Type B pancreatic cell (in vitro differentiated cells): ENCODE measurements at regions not wholly inside any gene's neighbourhood (a gene's known extent, or its start where the extent isn't known, plus 50 kb on each side); places are given as distances from the start of the nearest gene placed in this dataset.

Experiments
- DNase-seq: peaks from one replicate; pipeline ENCODE4 v3.0.0; 2021; ENCODE audit warnings: mixed read lengths; ENCODE audit not compliant: unreplicated experiment; ENCODE audit errors: extremely low spot score
- H3K27ac Mint-ChIP-seq: 2 replicates; pipeline ENCODE4 v1.8.0; 2021; ENCODE audit warnings: mild to moderate bottlenecking, mixed read lengths
- H3K27me3 Mint-ChIP-seq: 2 replicates; pipeline ENCODE4 v1.8.0; 2021; ENCODE audit warnings: mixed read lengths
- H3K36me3 Mint-ChIP-seq: 2 replicates; pipeline ENCODE4 v1.8.0; 2021; ENCODE audit warnings: mixed read lengths
- H3K4me1 Mint-ChIP-seq: one replicate; pipeline ENCODE4 v1.8.0; 2021; ENCODE audit warnings: mixed read lengths; ENCODE audit not compliant: unreplicated experiment
- H3K4me3 Mint-ChIP-seq: 2 replicates; pipeline ENCODE4 v1.8.0; 2021; ENCODE audit warnings: mild to moderate bottlenecking, mixed read lengths
- H3K9me3 Mint-ChIP-seq: 2 replicates; pipeline ENCODE4 v1.8.0; 2021; ENCODE audit warnings: mixed read lengths
- TF ChIP-seq, protein P1 (sequence below): fragments of 200-600 bp; sonication (generic); conservative IDR thresholded peaks from 2 replicates; pipeline ENCODE4 v1.5.0; 2021; ENCODE audit warnings: antibody characterized with exemption, mild to moderate bottlenecking

DNA sequence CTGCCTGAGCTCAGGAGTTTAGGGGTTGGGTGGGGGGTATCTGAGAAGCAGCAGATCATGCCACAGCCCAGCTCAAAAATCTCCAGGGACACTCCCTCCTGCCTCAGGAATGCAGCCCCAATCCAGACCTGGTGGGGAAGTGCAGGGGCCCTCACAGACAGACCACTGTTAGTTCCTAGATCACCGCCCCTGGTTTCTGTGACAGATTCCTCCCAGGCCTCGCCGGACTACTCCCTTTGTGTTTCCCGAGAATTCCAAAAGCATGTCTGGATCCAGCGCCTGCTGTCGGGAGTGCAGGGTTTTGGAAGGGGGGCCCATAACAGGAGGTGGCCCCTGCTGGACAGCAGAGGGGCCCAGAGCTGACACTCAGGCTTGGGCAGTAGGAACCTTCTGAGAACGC lies 74.5 kb downstream of the CTSL start:
- Mint-ChIP-seq H3K27ac (no peak overlapping the region), H3K4me3 (no peak overlapping the region), H3K4me1 (peaks cover 23% of the 10 kb centered on the region), H3K27me3 (no peaks in the 10 kb centered on the region), H3K9me3 (no peaks in the 10 kb centered on the region), H3K36me3 (no peaks in the 10 kb centered on the region)
- TF ChIP-seq, protein P1, sequence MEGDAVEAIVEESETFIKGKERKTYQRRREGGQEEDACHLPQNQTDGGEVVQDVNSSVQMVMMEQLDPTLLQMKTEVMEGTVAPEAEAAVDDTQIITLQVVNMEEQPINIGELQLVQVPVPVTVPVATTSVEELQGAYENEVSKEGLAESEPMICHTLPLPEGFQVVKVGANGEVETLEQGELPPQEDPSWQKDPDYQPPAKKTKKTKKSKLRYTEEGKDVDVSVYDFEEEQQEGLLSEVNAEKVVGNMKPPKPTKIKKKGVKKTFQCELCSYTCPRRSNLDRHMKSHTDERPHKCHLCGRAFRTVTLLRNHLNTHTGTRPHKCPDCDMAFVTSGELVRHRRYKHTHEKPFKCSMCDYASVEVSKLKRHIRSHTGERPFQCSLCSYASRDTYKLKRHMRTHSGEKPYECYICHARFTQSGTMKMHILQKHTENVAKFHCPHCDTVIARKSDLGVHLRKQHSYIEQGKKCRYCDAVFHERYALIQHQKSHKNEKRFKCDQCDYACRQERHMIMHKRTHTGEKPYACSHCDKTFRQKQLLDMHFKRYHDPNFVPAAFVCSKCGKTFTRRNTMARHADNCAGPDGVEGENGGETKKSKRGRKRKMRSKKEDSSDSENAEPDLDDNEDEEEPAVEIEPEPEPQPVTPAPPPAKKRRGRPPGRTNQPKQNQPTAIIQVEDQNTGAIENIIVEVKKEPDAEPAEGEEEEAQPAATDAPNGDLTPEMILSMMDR, result no peak
- no peak for DNase-seq

DNA sequence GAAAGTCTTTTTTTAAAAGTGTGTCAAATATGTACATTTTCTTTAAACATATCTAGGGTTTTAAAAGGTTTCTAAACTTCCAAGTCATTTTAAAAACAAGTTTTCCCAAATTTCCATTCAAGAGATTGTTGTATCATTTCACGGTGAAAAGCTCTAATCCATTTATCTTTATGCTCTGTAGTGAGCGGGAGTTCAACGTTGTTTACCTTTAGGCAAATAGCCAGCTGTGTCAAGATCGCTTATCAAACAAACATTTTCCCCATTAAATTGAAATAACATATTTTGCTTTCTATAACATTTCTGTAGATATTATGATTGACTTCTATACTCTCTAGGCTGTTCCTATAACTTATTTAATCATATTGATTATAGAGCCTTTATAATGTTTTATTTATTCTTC lies 75.1 kb downstream of the CTSL start:
- no peak overlapping the region for H3K27ac Mint-ChIP-seq
- no peak overlapping the region for H3K4me3 Mint-ChIP-seq
- peaks cover 18% of the 10 kb centered on the region for H3K4me1 Mint-ChIP-seq
- TF ChIP-seq, protein P1, result no peak
- no peaks in the 10 kb centered on the region for H3K27me3 Mint-ChIP-seq
- no peaks in the 10 kb centered on the region for H3K9me3 Mint-ChIP-seq
- no peaks in the 10 kb centered on the region for H3K36me3 Mint-ChIP-seq
- no peak for DNase-seq

DNA sequence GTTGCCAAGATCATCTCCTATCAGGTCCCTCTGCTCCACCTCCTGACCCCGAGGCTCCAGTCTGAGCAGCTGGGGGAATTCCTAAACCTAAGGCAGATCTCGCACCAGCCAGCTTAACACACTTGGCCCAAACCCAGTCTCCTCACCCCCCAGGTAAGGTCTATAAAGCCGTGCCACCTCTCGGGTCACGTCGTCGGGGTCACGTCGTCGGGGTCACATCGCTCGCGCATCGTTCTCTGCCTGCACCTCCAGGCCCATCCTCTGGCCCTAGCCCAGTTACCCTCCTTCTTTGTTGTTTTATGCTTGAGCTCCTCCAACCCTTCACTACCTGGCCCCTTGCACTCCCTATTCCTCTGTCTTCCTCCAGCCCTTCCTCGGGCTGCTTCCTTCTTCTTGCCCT lies 77.2 kb downstream of the CTSL start:
- TF ChIP-seq, protein P1, result no peak
- no peaks in the 10 kb centered on the region for H3K9me3 Mint-ChIP-seq
- H3K27me3 Mint-ChIP-seq, result no peaks in the 10 kb centered on the region
- no peak overlapping the region for H3K27ac Mint-ChIP-seq
- no peak overlapping the region for H3K4me3 Mint-ChIP-seq
- H3K4me1 Mint-ChIP-seq, result peaks cover 11% of the 10 kb centered on the region
- no peaks in the 10 kb centered on the region for H3K36me3 Mint-ChIP-seq
- no peak for DNase-seq

DNA sequence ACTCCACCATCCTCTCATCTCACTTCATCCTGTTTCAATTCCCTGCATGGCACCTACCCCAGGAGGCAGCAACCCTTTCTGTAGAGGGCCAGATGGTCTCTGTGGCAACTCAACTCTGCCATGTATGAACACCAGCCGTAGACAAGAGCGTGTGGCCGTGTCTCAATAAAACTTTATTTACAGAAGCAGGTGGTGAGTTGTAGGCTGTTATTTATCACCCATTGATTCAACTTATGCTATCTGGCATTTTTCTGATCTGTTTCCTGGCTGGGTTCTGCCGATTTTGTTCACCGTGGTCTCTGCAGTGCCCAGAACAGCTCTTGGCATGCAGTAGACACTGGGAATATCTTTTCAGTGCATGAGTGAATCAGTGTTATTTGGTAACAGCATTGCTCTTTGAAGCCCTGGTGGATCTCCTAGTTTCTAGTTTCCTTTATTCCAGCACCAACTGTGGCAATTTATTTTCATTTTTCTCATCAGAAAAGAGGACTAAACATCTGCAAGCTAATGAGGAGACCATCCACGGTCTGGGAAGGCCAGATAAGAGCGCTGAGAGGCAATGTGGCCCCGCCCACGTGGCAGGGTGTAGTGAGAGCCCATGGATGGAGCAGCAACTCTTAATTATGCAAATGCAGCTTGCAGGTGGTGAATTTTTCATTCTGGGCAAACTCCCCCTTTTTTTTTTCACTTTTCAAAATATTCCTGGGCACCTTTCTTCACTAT lies 77.9 kb downstream of the CTSL start:
- Mint-ChIP-seq H3K4me3 (no peak overlapping the region), H3K4me1 (peaks cover 11% of the 10 kb centered on the region), H3K27me3 (no peaks in the 10 kb centered on the region), H3K27ac (no peak overlapping the region), H3K9me3 (no peaks in the 10 kb centered on the region), H3K36me3 (no peaks in the 10 kb centered on the region)
- DNase-seq, result no peak
- TF ChIP-seq, protein P1, result no peak

DNA sequence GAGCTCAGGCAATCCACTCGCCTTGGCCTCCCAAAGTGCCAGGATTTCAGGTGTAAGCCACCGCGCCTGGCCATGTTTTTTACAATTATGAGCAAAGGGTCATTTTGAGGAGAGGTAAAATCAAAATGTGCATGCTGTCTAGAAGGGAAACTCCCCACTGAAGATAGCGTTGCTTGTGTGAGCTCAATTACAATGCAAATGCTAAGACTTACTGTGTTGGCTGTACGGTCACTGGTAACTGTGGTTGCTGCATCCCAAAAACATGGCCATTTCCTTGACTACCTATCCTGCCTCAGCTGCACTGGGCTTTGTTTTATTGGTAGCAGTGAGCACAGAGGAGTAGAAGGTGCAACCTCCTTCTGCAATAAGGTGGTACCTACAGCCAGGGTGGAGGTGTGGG lies 77.4 kb upstream of the SPATA31E1 start:
- Mint-ChIP-seq H3K9me3 (peaks cover 5% of the 10 kb centered on the region), H3K36me3 (no peaks in the 10 kb centered on the region), H3K27me3 (no peaks in the 10 kb centered on the region), H3K27ac (no peak overlapping the region), H3K4me3 (no peak overlapping the region), H3K4me1 (peaks cover 6% of the 10 kb centered on the region)
- no peak for DNase-seq
- TF ChIP-seq, protein P1, result no peak
